HFFc6 (cell line): ENCODE measurements at regions not wholly inside any gene's neighbourhood (a gene's known extent, or its start where the extent isn't known, plus 50 kb on each side); places are given as distances from the start of the nearest gene placed in this dataset.

Source experiments
- DNase-seq: peaks from one replicate; pipeline ENCODE4 v3.0.0-alpha.2; 2018
- H3K27ac Mint-ChIP-seq: 2 replicates; pipeline ENCODE4 v1.8.0; 2020; ENCODE audit warnings: mild to moderate bottlenecking, mixed read lengths
- H3K27me3 Mint-ChIP-seq: 2 replicates; pipeline ENCODE4 v1.8.0; 2021; ENCODE audit warnings: mild to moderate bottlenecking, moderate library complexity, mixed read lengths; ENCODE audit not compliant: insufficient read depth
- H3K36me3 Mint-ChIP-seq: 2 replicates; pipeline ENCODE4 v1.8.0; 2021; ENCODE audit warnings: low read depth, mixed read lengths
- H3K4me1 Mint-ChIP-seq: 2 replicates; pipeline ENCODE4 v1.8.0; 2020; ENCODE audit warnings: low read depth, mixed read lengths
- H3K4me3 Mint-ChIP-seq: 2 replicates; pipeline ENCODE4 v1.8.0; 2020; ENCODE audit warnings: mild to moderate bottlenecking, moderate library complexity, mixed read lengths
- H3K9me3 Mint-ChIP-seq: 2 replicates; pipeline ENCODE4 v1.8.0; 2020; ENCODE audit warnings: mild to moderate bottlenecking, mixed read lengths
- TF ChIP-seq, protein P1 (sequence below): fragments of 200-600 bp; sonication (generic); IDR thresholded peaks from 2 replicates; pipeline ENCODE4 v1.5.0; 2021; ENCODE audit warnings: antibody characterized with exemption, mild to moderate bottlenecking

DNA sequence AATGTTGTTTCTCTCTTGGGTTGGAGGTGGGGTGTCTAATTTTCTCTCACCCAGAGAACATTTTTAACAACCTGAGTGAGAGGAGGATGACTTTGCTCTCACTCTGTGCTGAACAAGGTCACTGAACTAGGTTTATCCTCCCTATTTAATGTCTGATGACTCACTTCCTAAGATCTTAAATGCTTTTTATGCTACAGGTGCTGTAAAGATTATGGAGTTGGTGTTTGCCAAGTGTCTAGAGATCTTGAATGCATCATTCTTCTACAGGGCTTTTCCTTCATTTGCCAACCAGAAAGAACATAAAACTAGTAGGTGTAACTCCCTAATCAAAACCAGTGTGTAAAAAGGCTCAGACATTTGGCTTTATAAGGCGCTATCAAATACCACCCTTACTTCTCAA lies 350.5 kb upstream of the ETAA1 start:
- H3K4me3 Mint-ChIP-seq, result no peak overlapping the region
- TF ChIP-seq, protein P1, sequence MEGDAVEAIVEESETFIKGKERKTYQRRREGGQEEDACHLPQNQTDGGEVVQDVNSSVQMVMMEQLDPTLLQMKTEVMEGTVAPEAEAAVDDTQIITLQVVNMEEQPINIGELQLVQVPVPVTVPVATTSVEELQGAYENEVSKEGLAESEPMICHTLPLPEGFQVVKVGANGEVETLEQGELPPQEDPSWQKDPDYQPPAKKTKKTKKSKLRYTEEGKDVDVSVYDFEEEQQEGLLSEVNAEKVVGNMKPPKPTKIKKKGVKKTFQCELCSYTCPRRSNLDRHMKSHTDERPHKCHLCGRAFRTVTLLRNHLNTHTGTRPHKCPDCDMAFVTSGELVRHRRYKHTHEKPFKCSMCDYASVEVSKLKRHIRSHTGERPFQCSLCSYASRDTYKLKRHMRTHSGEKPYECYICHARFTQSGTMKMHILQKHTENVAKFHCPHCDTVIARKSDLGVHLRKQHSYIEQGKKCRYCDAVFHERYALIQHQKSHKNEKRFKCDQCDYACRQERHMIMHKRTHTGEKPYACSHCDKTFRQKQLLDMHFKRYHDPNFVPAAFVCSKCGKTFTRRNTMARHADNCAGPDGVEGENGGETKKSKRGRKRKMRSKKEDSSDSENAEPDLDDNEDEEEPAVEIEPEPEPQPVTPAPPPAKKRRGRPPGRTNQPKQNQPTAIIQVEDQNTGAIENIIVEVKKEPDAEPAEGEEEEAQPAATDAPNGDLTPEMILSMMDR, result no peak
- H3K4me1 Mint-ChIP-seq, result peaks cover 15% of the 10 kb centered on the region
- no peak for DNase-seq
- H3K27ac Mint-ChIP-seq, result no peak overlapping the region
- H3K36me3 Mint-ChIP-seq, result no peaks in the 10 kb centered on the region
- H3K9me3 Mint-ChIP-seq, result no peaks in the 10 kb centered on the region
- no peaks in the 10 kb centered on the region; the same call in 1 of the 2 replicates for H3K27me3 Mint-ChIP-seq

- H3K27ac Mint-ChIP-seq, result no peak overlapping the region
- peaks cover 18% of the 10 kb centered on the region for H3K4me1 Mint-ChIP-seq
- H3K36me3 Mint-ChIP-seq, result no peaks in the 10 kb centered on the region
- H3K27me3 Mint-ChIP-seq, result no peaks in the 10 kb centered on the region; the same call in 1 of the 2 replicates
- TF ChIP-seq, protein P1, result peak; percentile 26
- DNase-seq, result no peak
- no peak overlapping the region for H3K4me3 Mint-ChIP-seq
- no peaks in the 10 kb centered on the region for H3K9me3 Mint-ChIP-seq
These were observed 348.8 kb upstream of the ETAA1 start for GRCh38 chr2:67048314-67048713.

GRCh38 chr2:67050622-67051021 lies 346.5 kb upstream of the ETAA1 start:
- TF ChIP-seq, protein P1, result no peak
- H3K27ac Mint-ChIP-seq, result no peak overlapping the region
- no peaks in the 10 kb centered on the region for H3K9me3 Mint-ChIP-seq
- peaks cover 27% of the 10 kb centered on the region for H3K4me1 Mint-ChIP-seq
- H3K4me3 Mint-ChIP-seq, result no peak overlapping the region
- H3K36me3 Mint-ChIP-seq, result no peaks in the 10 kb centered on the region
- no peaks in the 10 kb centered on the region; the same call in 1 of the 2 replicates for H3K27me3 Mint-ChIP-seq
- DNase-seq, result peak; percentile 9

- DNase-seq, result no peak
- H3K36me3 Mint-ChIP-seq, result no peaks in the 10 kb centered on the region
- no peaks in the 10 kb centered on the region for H3K9me3 Mint-ChIP-seq
- H3K27ac Mint-ChIP-seq, result no peak overlapping the region
- peaks cover 30% of the 10 kb centered on the region for H3K4me1 Mint-ChIP-seq
- H3K27me3 Mint-ChIP-seq, result no peaks in the 10 kb centered on the region; the same call in 1 of the 2 replicates
- no peak overlapping the region for H3K4me3 Mint-ChIP-seq
- TF ChIP-seq, protein P1, result no peak
These were observed 342.4 kb upstream of the ETAA1 start for GRCh38 chr2:67054728-67055127.

GRCh38 chr2:67055387-67056304 lies 341.5 kb upstream of the ETAA1 start:
- Mint-ChIP-seq H3K4me1 (peaks cover 28% of the 10 kb centered on the region), H3K27ac (no peak overlapping the region), H3K9me3 (no peaks in the 10 kb centered on the region), H3K36me3 (no peaks in the 10 kb centered on the region), H3K4me3 (no peak overlapping the region), H3K27me3 (no peaks in the 10 kb centered on the region)
- no peak for DNase-seq
- TF ChIP-seq, protein P1, result no peak
